CD4-positive, alpha-beta T cell (primary cell): ENCODE measurements at regions not wholly inside any gene's neighbourhood (a gene's known extent, or its start where the extent isn't known, plus 50 kb on each side); places are given as distances from the start of the nearest gene placed in this dataset.

ENCODE experiments used
- ATAC-seq: fragments of 200-7000 bp; cut with Tn5 transposase; one replicate; pipeline ENCODE4 v1.10.0; 2022; ENCODE audit warnings: mild to moderate bottlenecking; ENCODE audit not compliant: poor library complexity
- CTCF ChIA-PET: fragments of 350-600 bp; sonication (Branson Sonifier 250); formaldehyde crosslinking; loops from one replicate; lab custom pipeline; 2021; ENCODE audit warnings: antibody characterized with exemption, inconsistent platforms; lab: Charles Lee
- POLR2A ChIA-PET: fragments of 350-600 bp; sonication (Branson Sonifier 250); formaldehyde crosslinking; loops from one replicate; lab custom pipeline; 2021; ENCODE audit warnings: antibody characterized with exemption, inconsistent platforms; lab: Charles Lee
- DNase-seq, 14 experiments: peaks; one replicate each; pipeline ENCODE4 v3.0.0-alpha.2; 2013 to 2020; ENCODE audit warnings: mixed read lengths in 2 of 14
- H3K27ac ChIP-seq, 2 donors: one replicate each; pipeline versions ENCODE4 v1.5.1 to v1.7.0; 2013; ENCODE audit warnings: low read length in 2 of 2, low read depth in 1 of 2, mild to moderate bottlenecking in 1 of 2
- H3K27me3 ChIP-seq, 2 experiments: 1 replicate in 1 of 2; 2 replicates in 1 of 2; pipeline versions ENCODE4 v1.6.1 to v1.7.0; 2013; ENCODE audit warnings: low read length in 2 of 2, control low read depth in 1 of 2, mild to moderate bottlenecking in 1 of 2, moderate library complexity in 1 of 2; ENCODE audit not compliant: insufficient read depth in 2 of 2, control insufficient read depth in 1 of 2
- H3K36me3 ChIP-seq: one replicate; pipeline ENCODE4 v1.6.1; 2013; ENCODE audit warnings: low read length, control low read depth; ENCODE audit not compliant: insufficient read depth
- H3K4me1 ChIP-seq: one replicate; pipeline ENCODE4 v1.6.1; 2013; ENCODE audit warnings: low read length, control low read depth; ENCODE audit not compliant: insufficient read depth
- H3K4me3 ChIP-seq: one replicate; pipeline ENCODE4 v1.5.1; 2013; ENCODE audit warnings: mild to moderate bottlenecking, low read length, moderate library complexity
- H3K9me3 ChIP-seq, 2 experiments: 1 replicate in 1 of 2; 2 replicates in 1 of 2; pipeline versions ENCODE4 v1.6.1 to v1.7.0; 2013; ENCODE audit warnings: low read length in 2 of 2, mild to moderate bottlenecking in 2 of 2, control low read depth in 1 of 2, moderate library complexity in 1 of 2; ENCODE audit not compliant: control insufficient read depth in 1 of 2, insufficient read depth in 1 of 2
- H3K27ac Mint-ChIP-seq: one replicate; pipeline ENCODE4 v1.8.0; 2020; ENCODE audit warnings: mixed read lengths
- H3K27me3 Mint-ChIP-seq: one replicate; pipeline ENCODE4 v1.8.0; 2021; ENCODE audit warnings: mixed read lengths
- H3K36me3 Mint-ChIP-seq: one replicate; pipeline ENCODE4 v1.8.0; 2021; ENCODE audit warnings: low read depth, mixed read lengths
- H3K4me1 Mint-ChIP-seq: one replicate; pipeline ENCODE4 v1.8.0; 2021; ENCODE audit warnings: low read depth, mixed read lengths
- H3K4me3 Mint-ChIP-seq: one replicate; pipeline ENCODE4 v1.8.0; 2020; ENCODE audit warnings: mild to moderate bottlenecking, mixed read lengths
- H3K9me3 Mint-ChIP-seq: one replicate; pipeline ENCODE4 v1.8.0; 2020; ENCODE audit warnings: mixed read lengths
- CTCF ChIP-seq: fragments of 200-600 bp; IDR thresholded peaks from one replicate; pipeline ENCODE4 v1.8.0; 2022; ENCODE audit warnings: antibody characterized with exemption, mild to moderate bottlenecking
- intact Hi-C, 2 experiments: fragments of 100-400 bp; cut with DNase I in 1 of 2; cut with micrococcal nuclease in 1 of 2; formaldehyde crosslinking; loops; one replicate each; pipeline versions ENCODE4 v1.15.1 to v1.9.0; 2023 to 2025; cut with DNase I, micrococcal nuclease

GRCh38 chr3:88657459-88657858 lies 450.0 kb upstream of the EPHA3 start:
- POLR2A ChIA-PET: no interaction called here
- intact Hi-C loops: no loop called here
- H3K9me3 Mint-ChIP-seq: peaks cover 3% of the 10 kb centered on the region
- H3K36me3 Mint-ChIP-seq: no peaks in the 10 kb centered on the region
- TF ChIP-seq CTCF: no peak
- no peak overlapping the region for H3K4me3 ChIP-seq
- H3K4me3 Mint-ChIP-seq: no peak overlapping the region
- no peaks in the 10 kb centered on the region for H3K4me1 Mint-ChIP-seq
- H3K36me3 ChIP-seq: no peaks in the 10 kb centered on the region
- no peaks in the 10 kb centered on the region for H3K4me1 ChIP-seq
- H3K27ac ChIP-seq: no peak overlapping the region
- H3K27me3 ChIP-seq: no peaks in the 10 kb centered on the region
- peaks cover 0 to 13% of the 10 kb centered on the region in 2 experiments for H3K9me3 ChIP-seq
- H3K27ac Mint-ChIP-seq: no peak overlapping the region
- H3K27me3 Mint-ChIP-seq: no peaks in the 10 kb centered on the region
- no peak for ATAC-seq
- DNase-seq: no peak
- CTCF ChIA-PET: no interaction called here

GRCh38 chr3:88661433-88661824 lies 446.0 kb upstream of the EPHA3 start:
- no peak for TF ChIP-seq CTCF
- Mint-ChIP-seq H3K4me3 (no peak overlapping the region), H3K27ac (no peak overlapping the region), H3K27me3 (no peaks in the 10 kb centered on the region), H3K4me1 (no peaks in the 10 kb centered on the region), H3K36me3 (no peaks in the 10 kb centered on the region), H3K9me3 (peaks cover 3% of the 10 kb centered on the region)
- DNase-seq: no peak
- no peaks in the 10 kb centered on the region for H3K4me1 ChIP-seq
- ChIA-PET CTCF (no interaction called here), POLR2A (no interaction called here)
- H3K9me3 ChIP-seq: peaks cover 0 to 15% of the 10 kb centered on the region in 2 experiments
- H3K27ac ChIP-seq: no peak overlapping the region
- no peak for ATAC-seq
- H3K4me3 ChIP-seq: no peak overlapping the region
- intact Hi-C loops: no loop called here
- no peaks in the 10 kb centered on the region for H3K27me3 ChIP-seq
- H3K36me3 ChIP-seq: no peaks in the 10 kb centered on the region

- Mint-ChIP-seq H3K27me3 (no peaks in the 10 kb centered on the region), H3K4me1 (no peaks in the 10 kb centered on the region), H3K9me3 (no peaks in the 10 kb centered on the region), H3K4me3 (no peak overlapping the region), H3K36me3 (no peaks in the 10 kb centered on the region), H3K27ac (no peak overlapping the region)
- ATAC-seq: no peak
- no peaks in the 10 kb centered on the region for H3K4me1 ChIP-seq
- H3K27ac ChIP-seq: no peak overlapping the region
- no peaks in the 10 kb centered on the region for H3K27me3 ChIP-seq
- DNase-seq: no peak
- H3K36me3 ChIP-seq: no peaks in the 10 kb centered on the region
- peaks cover 0 to 4% of the 10 kb centered on the region in 2 experiments for H3K9me3 ChIP-seq
- POLR2A ChIA-PET: no interaction called here
- TF ChIP-seq CTCF: no peak
- intact Hi-C loops: no loop called here
- H3K4me3 ChIP-seq: no peak overlapping the region
- CTCF ChIA-PET: no interaction called here
Measured at GRCh38 chr3:88668180-88668579, 439.2 kb upstream of the EPHA3 start.
